ENCODE measurements at regions not wholly inside any gene's neighbourhood (a gene's known extent, or its start where the extent isn't known, plus 50 kb on each side); places are given as distances from the start of the nearest gene placed in this dataset.

DNA sequence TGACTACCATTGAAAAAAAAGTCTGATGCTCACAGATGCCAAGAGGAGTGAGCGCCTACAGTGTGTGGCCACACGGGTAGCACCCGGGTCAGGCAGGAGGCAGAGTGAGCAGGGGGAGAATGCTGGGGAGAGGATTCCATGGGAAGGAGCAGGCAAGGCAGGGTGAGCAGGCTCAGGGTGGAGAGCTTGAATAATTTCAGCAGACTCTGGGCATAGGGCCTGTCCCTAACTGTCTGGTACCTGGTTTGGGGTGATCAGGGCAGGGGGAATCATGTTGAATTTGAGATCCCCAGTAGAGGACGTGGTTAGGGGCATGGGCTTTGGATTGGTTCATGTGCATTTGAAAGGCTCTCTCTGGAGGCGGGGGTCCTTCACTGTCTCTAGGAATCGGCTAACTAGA, 51.2 kb upstream of the TLR3 start:
- FAIRE-seq: no peak

DNA sequence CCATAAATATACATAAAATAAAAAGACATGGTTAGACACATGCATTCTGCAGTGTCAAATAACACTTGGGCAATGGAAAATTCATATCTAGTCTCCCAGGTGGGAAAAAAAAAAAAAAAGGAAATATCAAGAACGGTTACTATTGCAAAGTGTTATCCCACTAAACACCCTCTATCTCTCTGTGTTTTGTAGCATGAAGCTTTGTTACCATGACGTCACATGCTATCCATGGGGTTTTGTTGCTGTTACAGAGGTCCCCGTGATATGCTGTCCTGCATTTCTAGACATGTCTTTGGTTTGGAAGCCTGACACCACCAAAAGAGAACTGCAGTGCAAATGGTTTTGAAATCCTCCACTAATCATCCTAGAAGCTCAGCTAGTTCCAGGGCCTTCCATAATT, 50.7 kb upstream of the TLR3 start:
- FAIRE-seq: no peak
- no peak for DNase-seq (ENCODE audit: insufficient read length, low spot score)

More for the DNA sequence above, 51.2 kb upstream of the TLR3 start:
- no peak for DNase-seq (ENCODE audit: insufficient read length, low spot score)

DNA sequence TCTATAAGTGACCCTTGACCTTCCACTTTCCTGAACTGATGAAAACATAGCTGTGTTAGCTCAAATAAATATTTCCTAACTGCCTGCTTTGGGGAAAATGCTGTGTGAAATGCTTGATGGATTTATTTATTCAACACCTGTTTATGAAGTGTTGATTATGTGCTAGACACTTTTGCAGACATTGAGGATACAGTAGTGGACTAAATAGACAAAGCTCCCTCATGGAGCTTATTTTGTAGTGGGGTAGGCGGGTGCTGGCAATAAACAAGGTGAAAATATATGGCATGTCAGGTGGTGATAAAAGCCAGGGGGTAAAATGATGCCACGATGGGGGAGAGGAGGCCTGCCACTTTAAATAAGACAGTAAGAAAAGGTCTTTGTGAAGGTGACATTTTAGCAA, 50.2 kb upstream of the TLR3 start:
- DNase-seq (ENCODE audit: insufficient read length, low spot score) (no peak), FAIRE-seq (no peak)
